OCI-LY7 (cell line): ENCODE measurements at regions not wholly inside any gene's neighbourhood (a gene's known extent, or its start where the extent isn't known, plus 50 kb on each side); places are given as distances from the start of the nearest gene placed in this dataset.

Source experiments
- CTCF ChIP-seq: fragments of 200-600 bp; sonication (generic); conservative IDR thresholded peaks from 2 replicates; pipeline ENCODE4 v1.5.1; 2014; ENCODE audit warnings: mild to moderate bottlenecking, antibody characterized with exemption, low read length, moderate library complexity, mixed read lengths
- EZH2phosphoT487 ChIP-seq: fragments of 200-600 bp; sonication (generic); IDR thresholded peaks from 2 replicates; pipeline ENCODE4 v1.6.1; 2018; ENCODE audit warnings: low read depth, borderline replicate concordance, mild to moderate bottlenecking, mixed run types, antibody characterized with exemption, low read length, moderate library complexity, mixed read lengths

- no peak for TF ChIP-seq EZH2phosphoT487
- no peak for TF ChIP-seq CTCF
These were observed 162.2 kb upstream of the SV2C start for GRCh38 chr5:75921011-75921410.
